GM12875 (cell line): ENCODE measurements at regions not wholly inside any gene's neighbourhood (a gene's known extent, or its start where the extent isn't known, plus 50 kb on each side); places are given as distances from the start of the nearest gene placed in this dataset.

ENCODE experiments used
- H3K4me3 ChIP-seq: one replicate; pipeline ENCODE4 v1.5.1; 2011; ENCODE audit warnings: low read depth, low read length, control low read depth
- TF ChIP-seq, protein P1 (sequence below): IDR thresholded peaks from 2 replicates; pipeline ENCODE4 v1.5.1; 2011; ENCODE audit warnings: low read depth, mild to moderate bottlenecking, control low read depth, inconsistent platforms, low read length, moderate library complexity, borderline replicate concordance; ENCODE audit not compliant: insufficient read depth

DNA sequence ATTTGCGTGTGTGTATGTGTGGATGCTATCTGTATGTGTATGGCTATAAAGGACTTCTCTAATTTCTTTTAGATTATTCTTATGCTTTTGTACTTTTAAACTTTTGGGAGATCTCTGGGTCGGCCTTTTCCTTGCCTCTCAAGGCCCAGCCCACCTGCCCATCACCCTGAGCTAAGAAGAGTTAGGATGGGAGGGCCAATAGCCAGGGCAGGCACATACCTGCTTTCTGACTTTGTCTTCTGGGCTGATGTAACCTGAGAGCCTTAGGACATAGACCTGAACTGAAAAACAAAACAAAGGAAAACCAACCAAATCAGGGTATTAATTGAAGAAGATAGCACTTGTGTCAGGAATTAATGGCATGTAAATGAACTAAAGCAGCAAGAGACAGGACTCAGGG, 100.2 kb downstream of the IRX1 start:
- no peak overlapping the region for H3K4me3 ChIP-seq
- TF ChIP-seq, protein P1, sequence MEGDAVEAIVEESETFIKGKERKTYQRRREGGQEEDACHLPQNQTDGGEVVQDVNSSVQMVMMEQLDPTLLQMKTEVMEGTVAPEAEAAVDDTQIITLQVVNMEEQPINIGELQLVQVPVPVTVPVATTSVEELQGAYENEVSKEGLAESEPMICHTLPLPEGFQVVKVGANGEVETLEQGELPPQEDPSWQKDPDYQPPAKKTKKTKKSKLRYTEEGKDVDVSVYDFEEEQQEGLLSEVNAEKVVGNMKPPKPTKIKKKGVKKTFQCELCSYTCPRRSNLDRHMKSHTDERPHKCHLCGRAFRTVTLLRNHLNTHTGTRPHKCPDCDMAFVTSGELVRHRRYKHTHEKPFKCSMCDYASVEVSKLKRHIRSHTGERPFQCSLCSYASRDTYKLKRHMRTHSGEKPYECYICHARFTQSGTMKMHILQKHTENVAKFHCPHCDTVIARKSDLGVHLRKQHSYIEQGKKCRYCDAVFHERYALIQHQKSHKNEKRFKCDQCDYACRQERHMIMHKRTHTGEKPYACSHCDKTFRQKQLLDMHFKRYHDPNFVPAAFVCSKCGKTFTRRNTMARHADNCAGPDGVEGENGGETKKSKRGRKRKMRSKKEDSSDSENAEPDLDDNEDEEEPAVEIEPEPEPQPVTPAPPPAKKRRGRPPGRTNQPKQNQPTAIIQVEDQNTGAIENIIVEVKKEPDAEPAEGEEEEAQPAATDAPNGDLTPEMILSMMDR = no peak

DNA sequence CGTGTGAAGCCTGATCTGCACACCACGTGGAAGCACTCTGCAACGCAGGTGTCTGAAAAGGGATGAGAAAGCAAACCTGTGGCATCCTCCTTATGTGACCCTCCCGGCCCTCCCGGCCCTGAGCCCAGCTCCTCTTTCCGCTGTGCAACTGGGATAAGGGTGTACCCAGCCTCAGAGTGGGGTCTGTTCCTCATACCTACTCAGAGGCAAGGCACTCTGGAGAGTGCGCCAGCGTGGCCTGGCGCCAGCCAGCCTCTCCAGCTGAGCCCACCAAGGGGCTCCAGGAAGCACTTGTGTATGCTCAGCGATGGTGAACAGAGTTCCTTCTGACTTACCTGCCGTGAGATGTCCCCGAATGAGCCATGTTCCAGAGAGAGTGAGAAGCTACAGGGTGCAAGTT, 102.8 kb downstream of the IRX1 start:
- H3K4me3 ChIP-seq = no peak overlapping the region
- TF ChIP-seq, protein P1 = no peak

DNA sequence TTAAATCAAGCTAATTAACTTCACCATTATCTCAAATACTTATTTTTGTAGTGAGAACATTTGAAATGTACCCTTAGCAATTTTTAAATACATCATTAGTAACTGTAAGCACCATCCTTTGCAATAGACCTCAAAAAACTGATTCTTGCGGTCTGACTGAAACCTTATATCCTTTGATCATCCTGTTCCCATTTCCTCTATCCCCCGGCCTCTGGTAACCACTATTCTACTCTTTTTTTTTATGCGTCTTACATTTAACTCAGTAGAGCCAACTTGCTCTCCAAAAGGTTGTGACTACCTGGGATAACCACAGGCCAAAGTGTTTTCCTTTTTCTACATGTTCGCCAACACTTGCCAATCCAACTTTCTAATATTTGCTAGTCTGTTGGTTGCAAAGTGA, 106.1 kb downstream of the IRX1 start:
- TF ChIP-seq, protein P1 = no peak
- H3K4me3 ChIP-seq = no peak overlapping the region

DNA sequence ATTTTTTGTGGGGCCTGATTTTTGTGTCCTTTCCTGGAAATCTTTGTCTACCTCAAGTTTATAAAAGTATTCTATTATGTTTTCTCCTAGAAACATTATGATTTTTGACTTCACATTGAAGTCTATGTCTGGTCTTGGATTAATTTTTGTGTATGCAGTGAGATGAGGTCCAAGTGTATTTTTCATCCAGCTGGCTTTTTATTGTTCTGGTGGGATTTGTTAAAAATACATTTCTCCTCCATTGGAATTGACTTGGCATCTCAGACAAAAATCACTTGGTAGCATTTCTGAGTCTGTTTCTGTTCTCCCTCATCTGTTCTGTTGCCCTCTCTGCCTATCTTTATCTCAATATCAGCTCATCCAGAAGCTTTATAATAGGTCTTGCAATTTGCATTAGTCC, 109.0 kb downstream of the IRX1 start:
- TF ChIP-seq, protein P1 = no peak

DNA sequence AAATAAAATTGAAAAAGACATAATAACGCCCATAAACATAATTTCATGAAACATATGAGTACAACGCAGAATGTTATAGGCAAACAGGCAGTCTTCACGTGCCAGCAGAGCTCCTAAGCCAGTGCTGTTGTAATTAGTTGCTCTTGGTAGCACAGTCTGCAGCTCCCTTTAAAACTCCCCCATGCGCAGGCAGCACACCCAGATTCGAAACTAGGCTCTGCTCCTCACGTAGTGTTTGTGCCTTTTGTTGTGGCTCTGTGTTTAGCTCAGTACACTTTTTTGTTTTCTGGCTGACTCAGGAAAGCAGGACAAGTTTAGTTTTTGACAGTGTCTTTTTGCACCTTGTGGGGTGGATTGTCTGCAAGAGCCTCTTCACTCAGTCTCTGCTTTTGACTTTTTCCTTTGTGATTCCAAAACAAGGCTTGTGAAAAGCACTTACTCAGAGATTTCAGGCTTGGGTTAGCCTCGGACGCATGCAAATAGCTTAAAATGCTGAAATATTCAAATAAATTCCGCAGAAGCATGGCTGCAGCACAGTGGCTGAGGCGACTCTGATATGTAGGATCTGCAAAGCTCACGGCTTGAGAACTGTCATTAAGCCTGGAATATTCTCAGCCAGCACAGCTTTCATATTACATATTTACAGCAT, 113.6 kb downstream of the IRX1 start:
- H3K4me3 ChIP-seq = no peak overlapping the region
- TF ChIP-seq, protein P1 = no peak

More for the DNA sequence above, 109.0 kb downstream of the IRX1 start:
- H3K4me3 ChIP-seq = no peak overlapping the region

DNA sequence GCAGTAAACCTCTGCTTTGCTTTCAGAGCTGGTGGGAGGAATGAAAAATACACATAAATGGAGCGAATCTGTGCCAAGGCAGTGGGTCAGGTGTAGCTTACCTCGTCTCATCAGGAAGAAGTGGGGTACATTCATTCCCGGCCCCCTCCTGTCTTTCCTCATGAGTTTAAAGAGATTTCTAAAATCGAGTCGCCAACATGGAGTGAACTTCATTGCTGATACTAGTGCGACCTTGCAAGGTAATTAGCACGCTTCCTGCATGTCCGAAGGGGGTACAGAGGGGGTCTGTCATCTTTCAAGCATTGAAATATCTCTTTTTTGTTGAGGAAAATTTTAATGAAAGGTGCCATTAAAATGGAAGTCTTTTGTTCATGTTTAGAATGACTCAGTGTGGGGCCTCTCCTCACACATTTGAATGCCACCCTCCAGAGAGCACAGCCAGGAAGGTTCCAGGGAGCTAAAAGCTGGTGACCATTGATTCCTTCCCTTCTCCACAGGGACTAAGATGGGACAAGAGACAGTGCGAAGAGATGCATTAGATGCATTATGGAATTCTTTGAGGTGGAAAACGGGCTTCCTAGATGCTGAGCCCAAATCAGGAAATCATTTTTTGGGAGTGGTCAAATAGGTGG, 114.2 kb downstream of the IRX1 start:
- no peak overlapping the region for H3K4me3 ChIP-seq
- TF ChIP-seq, protein P1 = no peak

DNA sequence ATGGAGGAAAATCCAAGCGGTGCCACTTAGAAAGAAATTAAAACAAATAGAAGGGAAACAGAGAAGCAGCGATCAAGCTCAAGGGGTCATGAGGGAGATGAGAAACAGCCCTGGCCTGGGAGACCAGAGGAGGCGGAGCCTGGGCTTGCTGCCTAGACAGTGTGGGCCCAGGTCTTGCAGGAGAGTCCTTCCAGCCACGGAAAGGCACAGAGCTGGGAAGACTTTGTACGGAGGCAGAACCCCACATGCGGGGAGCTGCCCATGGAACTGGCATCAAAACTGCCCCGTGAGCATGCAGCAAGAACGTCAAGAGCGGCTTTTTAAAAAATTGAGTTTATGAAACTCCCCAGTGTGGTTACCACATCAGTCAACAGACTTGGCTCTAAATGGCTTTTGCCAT, 119.4 kb downstream of the IRX1 start:
- TF ChIP-seq, protein P1 = no peak
- no peak overlapping the region for H3K4me3 ChIP-seq
